IMR-90 (cell line): ENCODE measurements at regions not wholly inside any gene's neighbourhood (a gene's known extent, or its start where the extent isn't known, plus 50 kb on each side); places are given as distances from the start of the nearest gene placed in this dataset.

Experiments
- ATAC-seq: fragments of 200-7000 bp; cut with Tn5 transposase; 2 replicates; pipeline ENCODE4 v1.9.1; 2020; ENCODE audit warnings: low read depth, mild to moderate bottlenecking, moderate library complexity
- BruUV-seq: library from RNA; stranded (reverse); fragments of 400-500 nt; replicated peaks from 2 replicates; lab custom pipeline; 2021; lab: Mats Ljungman, UMichigan
- CTCF ChIA-PET: fragments of 300-600 bp; formaldehyde crosslinking; extraction: SDS; loops from one replicate; lab custom pipeline; 2021; ENCODE audit warnings: antibody characterized with exemption; lab: Yijun Ruan, JAX
- POLR2A ChIA-PET: fragments of 300-600 bp; sonication (Branson Sonifier 250); formaldehyde crosslinking; loops from one replicate; lab custom pipeline; 2022; ENCODE audit warnings: antibody characterized with exemption; ENCODE audit not compliant: unreplicated experiment; lab: Charles Lee
- DNase-seq: peaks from one replicate; pipeline ENCODE4 v3.0.0; 2013
- H2AFZ ChIP-seq: replicated peaks from 2 replicates; pipeline ENCODE3; 2013; ENCODE audit warnings: low read length, mild to moderate bottlenecking; ENCODE audit not compliant: poor library complexity
- H2AK5ac ChIP-seq: 2 replicates; pipeline ENCODE4 v1.6.1; 2013; ENCODE audit warnings: low read depth, low read length, inconsistent platforms
- H2AK9ac ChIP-seq: replicated peaks from 2 replicates; pipeline ENCODE3; 2013; ENCODE audit warnings: mild to moderate bottlenecking, low read depth, low read length, moderate library complexity; ENCODE audit not compliant: poor library complexity
- H2BK120ac ChIP-seq: 2 replicates; pipeline ENCODE4 v1.6.1; 2013; ENCODE audit warnings: low read depth, low read length, inconsistent platforms
- H2BK15ac ChIP-seq: 3 replicates; pipeline ENCODE4 v1.6.1; 2013; ENCODE audit warnings: low read depth, low read length, inconsistent platforms
- H2BK20ac ChIP-seq: 2 replicates; pipeline ENCODE4 v1.6.1; 2013; ENCODE audit warnings: low read depth, mild to moderate bottlenecking, inconsistent platforms, low read length, moderate library complexity
- H2BK5ac ChIP-seq: 2 replicates; pipeline ENCODE4 v1.6.1; 2013; ENCODE audit warnings: mild to moderate bottlenecking, low read depth, low read length, inconsistent platforms; ENCODE audit not compliant: poor library complexity, severe bottlenecking
- H3K14ac ChIP-seq: replicated peaks from 2 replicates; pipeline ENCODE4 v1.6.1; 2013; ENCODE audit warnings: low read depth, low read length, inconsistent platforms
- H3K18ac ChIP-seq: 2 replicates; pipeline ENCODE4 v1.6.1; 2013; ENCODE audit warnings: low read depth, low read length, control low read depth
- H3K23ac ChIP-seq: 2 replicates; pipeline ENCODE4 v1.6.1; 2013; ENCODE audit warnings: low read depth, low read length, inconsistent platforms
- H3K27ac ChIP-seq: 2 replicates; pipeline ENCODE4 v1.5.1; 2013; ENCODE audit warnings: mild to moderate bottlenecking, control low read depth, low read length; ENCODE audit not compliant: insufficient read depth
- H3K27me3 ChIP-seq: 2 replicates; pipeline ENCODE4 v1.6.1; 2013; ENCODE audit warnings: low read length; ENCODE audit not compliant: control insufficient read depth, insufficient read depth
- H3K36me3 ChIP-seq: 2 replicates; pipeline ENCODE4 v1.6.1; 2013; ENCODE audit warnings: low read length, mixed read lengths; ENCODE audit not compliant: control insufficient read depth, insufficient read depth
- H3K4ac ChIP-seq: 2 replicates; pipeline ENCODE4 v1.6.1; 2013; ENCODE audit warnings: low read depth, low read length, inconsistent platforms
- H3K4me1 ChIP-seq: 2 replicates; pipeline ENCODE4 v1.6.1; 2013; ENCODE audit warnings: low read length, mixed read lengths; ENCODE audit not compliant: control insufficient read depth, insufficient read depth
- H3K4me2 ChIP-seq: 2 replicates; pipeline ENCODE4 v1.6.1; 2013; ENCODE audit warnings: low read depth, mild to moderate bottlenecking, control low read depth, low read length, moderate library complexity
- H3K4me3 ChIP-seq: 2 replicates; pipeline ENCODE4 v1.5.1; 2013; ENCODE audit warnings: low read depth, mild to moderate bottlenecking, control low read depth, low read length, moderate library complexity; ENCODE audit not compliant: insufficient read depth
- H3K56ac ChIP-seq: 2 replicates; pipeline ENCODE4 v1.6.1; 2013; ENCODE audit warnings: low read length, inconsistent platforms; ENCODE audit not compliant: insufficient read depth; ENCODE audit errors: extremely low read depth
- H3K79me1 ChIP-seq, 2 experiments: 2 replicates each; pipeline ENCODE4 v1.6.1; 2013; ENCODE audit warnings: low read length in 2 of 2, inconsistent platforms in 1 of 2, low read depth in 1 of 2
- H3K9ac ChIP-seq: 2 replicates; pipeline ENCODE4 v1.6.1; 2013; ENCODE audit warnings: low read depth, low read length, control low read depth
- H3K9me1 ChIP-seq: 2 replicates; pipeline ENCODE4 v1.6.1; 2013; ENCODE audit warnings: low read length, inconsistent platforms; ENCODE audit not compliant: insufficient read depth
- H3K9me3 ChIP-seq: 2 replicates; pipeline ENCODE4 v1.6.1; 2013; ENCODE audit warnings: low read length; ENCODE audit not compliant: control insufficient read depth, insufficient read depth
- H4K20me1 ChIP-seq: 2 replicates; pipeline ENCODE4 v1.6.1; 2013; ENCODE audit warnings: low read length, inconsistent platforms; ENCODE audit not compliant: insufficient read depth
- H4K5ac ChIP-seq: 2 replicates; pipeline ENCODE4 v1.6.1; 2013; ENCODE audit warnings: mild to moderate bottlenecking, low read depth, low read length, control low read depth
- H4K8ac ChIP-seq, 2 experiments: 2 replicates each; pipeline ENCODE4 v1.6.1; 2013; ENCODE audit warnings: low read depth in 2 of 2, low read length in 2 of 2, control low read depth in 1 of 2, inconsistent platforms in 1 of 2
- H4K91ac ChIP-seq: 2 replicates; pipeline ENCODE4 v1.6.1; 2013; ENCODE audit warnings: low read depth, low read length, inconsistent platforms; ENCODE audit not compliant: insufficient read depth
- CEBPB ChIP-seq: IDR thresholded peaks from 2 replicates; pipeline ENCODE4 v1.6.1; 2012; ENCODE audit warnings: low read depth, low read length, improper control_type of control experiment
- CTCF ChIP-seq: conservative IDR thresholded peaks from 2 replicates; pipeline ENCODE4 v1.5.1; 2012; ENCODE audit warnings: mild to moderate bottlenecking, low read depth, low read length, improper control_type of control experiment
- WGBS, 2 experiments: methylation state at CpG; one replicate each; pipeline versions ENCODE4 v1.1.5 to v1.1.7; 2013; ENCODE audit warnings: missing lambda C conversion rate in 2 of 2; ENCODE audit not compliant: insufficient read length in 1 of 2; ENCODE audit errors: extremely low coverage in 2 of 2; 5-methylcytosine and 5-hydroxymethylcytosine counted together
- dilution Hi-C: fragments of 300-500 bp; cut with HindIII; formaldehyde crosslinking; loops from one replicate; pipeline ENCODE4 v1.14.3; 2018; ENCODE audit warnings: low sequenced_read_pairs; ENCODE audit not compliant: unreplicated experiment
- in situ Hi-C: fragments of 300-500 bp; cut with MboI; formaldehyde crosslinking; loops from 3 replicates; pipeline ENCODE4 v1.14.3; 2019; ENCODE audit warnings: low sequenced_read_pairs, inconsistent platforms, mixed read lengths
- intact Hi-C: fragments of 100-400 bp; cut with micrococcal nuclease; formaldehyde crosslinking; loops from 2 replicates; pipeline ENCODE4 v1.10.0; 2022

DNA sequence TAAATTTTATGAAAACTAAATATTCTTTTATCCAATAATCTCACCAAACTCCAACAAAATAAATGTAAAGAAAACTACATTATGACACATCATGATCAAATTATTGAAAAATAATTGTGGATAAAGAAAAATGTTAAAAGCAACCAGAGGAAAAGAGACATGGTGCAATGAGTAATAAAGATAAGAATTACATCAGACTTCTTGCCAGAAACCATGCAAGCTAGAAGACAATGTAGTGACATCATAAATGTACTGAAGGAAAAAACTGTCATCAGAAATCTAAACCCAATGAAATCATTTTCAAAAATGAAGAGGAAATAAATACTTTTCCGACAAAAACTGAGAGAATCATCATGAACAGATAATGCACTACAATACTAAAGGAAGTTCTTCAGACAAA lies 135.9 kb upstream of the EOLA2 start:
- in situ Hi-C loops (no loop called here), dilution Hi-C loops (no loop called here), intact Hi-C loops (no loop called here)
- H3K36me3 ChIP-seq: no peaks in the 10 kb centered on the region
- H3K4me1 ChIP-seq: no peaks in the 10 kb centered on the region
- no peaks in the 10 kb centered on the region for H3K79me1 ChIP-seq
- H3K56ac ChIP-seq: no peak overlapping the region
- DNase-seq (peak; percentile 40), ATAC-seq (no peak)
- BruUV-seq: no TSS peak
- H2AFZ ChIP-seq: no peak overlapping the region
- H2BK120ac ChIP-seq: no peak overlapping the region
- no peaks in the 10 kb centered on the region for H3K9me1 ChIP-seq
- no peak overlapping the region for H2BK15ac ChIP-seq
- H3K9me3 ChIP-seq: no peaks in the 10 kb centered on the region
- TF ChIP-seq CTCF: no peak
- TF ChIP-seq CEBPB: peak; percentile 53; the same call in 1 of the 2 replicates
- no peak overlapping the region for H4K5ac ChIP-seq
- H3K27ac ChIP-seq: no peak overlapping the region
- no peak overlapping the region for H2BK5ac ChIP-seq
- H3K27me3 ChIP-seq: no peaks in the 10 kb centered on the region
- no peak overlapping the region for H3K9ac ChIP-seq
- WGBS, 2 experiments: no CpG with 5 or more reads among the region's 1 CpG
- no peak overlapping the region for H4K91ac ChIP-seq
- ChIA-PET POLR2A (no interaction called here), CTCF (no interaction called here)
- no peaks in the 10 kb centered on the region for H4K20me1 ChIP-seq
- H3K4me3 ChIP-seq: no peak overlapping the region
- no peak overlapping the region for H3K4me2 ChIP-seq
- H3K18ac ChIP-seq: no peak overlapping the region
- H3K23ac ChIP-seq: no peak overlapping the region
- H3K14ac ChIP-seq: no peak overlapping the region
- no peak overlapping the region for H4K8ac ChIP-seq
- no peak overlapping the region for H2AK9ac ChIP-seq
- H3K4ac ChIP-seq: no peak overlapping the region
- H2AK5ac ChIP-seq: no peak overlapping the region
- H2BK20ac ChIP-seq: no peak overlapping the region
